Transverse colon (tissue), 4 donors: ENCODE measurements at regions not wholly inside any gene's neighbourhood (a gene's known extent, or its start where the extent isn't known, plus 50 kb on each side); places are given as distances from the start of the nearest gene placed in this dataset.

Source experiments
- POLR2A ChIP-seq: fragments of 450-650 bp; IDR thresholded peaks from one replicate; pipeline ENCODE4 v1.6.1; 2016; ENCODE audit warnings: antibody characterized with exemption, mild to moderate bottlenecking, moderate library complexity
- POLR2AphosphoS5 ChIP-seq, 3 donors: sonication (generic); formaldehyde crosslinking; IDR thresholded peaks; one replicate each; pipeline ENCODE4 v1.6.1; 2016; ENCODE audit warnings: antibody characterized with exemption in 3 of 3
- TF ChIP-seq, protein P1 (sequence below), 5 experiments: fragments of 200-600 bp in 3 of 5; fragments of 450-650 bp in 2 of 5; sonication (generic) in 3 of 5; IDR thresholded peaks; 1 replicate in 2 of 5; 2 replicates in 3 of 5; pipeline ENCODE4 v1.5.1; 2016 to 2017; ENCODE audit warnings: antibody characterized with exemption in 5 of 5, inconsistent platforms in 3 of 5, mild to moderate bottlenecking in 2 of 5, moderate library complexity in 1 of 5

DNA sequence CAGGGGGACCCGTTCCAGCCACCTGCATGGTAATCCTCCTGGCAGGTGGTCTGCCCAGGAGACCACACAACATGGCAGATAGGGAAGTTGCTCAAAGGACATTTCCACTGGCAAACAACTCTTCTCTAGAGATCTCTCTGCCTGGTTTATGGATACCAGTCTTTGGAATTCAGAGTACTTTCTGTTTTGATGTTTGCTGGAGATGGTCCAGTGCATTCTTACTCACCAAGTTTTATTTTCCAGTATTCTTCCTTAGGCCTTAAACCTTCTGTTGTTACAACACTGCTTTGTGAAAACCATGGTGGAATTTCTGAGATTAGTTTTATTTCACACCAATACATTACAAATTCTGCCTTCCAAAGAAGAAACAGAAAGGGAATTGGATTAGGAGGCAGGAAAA is 428.3 kb downstream of the FUT8 start:
- no peak for TF ChIP-seq POLR2A
- TF ChIP-seq, protein P1, sequence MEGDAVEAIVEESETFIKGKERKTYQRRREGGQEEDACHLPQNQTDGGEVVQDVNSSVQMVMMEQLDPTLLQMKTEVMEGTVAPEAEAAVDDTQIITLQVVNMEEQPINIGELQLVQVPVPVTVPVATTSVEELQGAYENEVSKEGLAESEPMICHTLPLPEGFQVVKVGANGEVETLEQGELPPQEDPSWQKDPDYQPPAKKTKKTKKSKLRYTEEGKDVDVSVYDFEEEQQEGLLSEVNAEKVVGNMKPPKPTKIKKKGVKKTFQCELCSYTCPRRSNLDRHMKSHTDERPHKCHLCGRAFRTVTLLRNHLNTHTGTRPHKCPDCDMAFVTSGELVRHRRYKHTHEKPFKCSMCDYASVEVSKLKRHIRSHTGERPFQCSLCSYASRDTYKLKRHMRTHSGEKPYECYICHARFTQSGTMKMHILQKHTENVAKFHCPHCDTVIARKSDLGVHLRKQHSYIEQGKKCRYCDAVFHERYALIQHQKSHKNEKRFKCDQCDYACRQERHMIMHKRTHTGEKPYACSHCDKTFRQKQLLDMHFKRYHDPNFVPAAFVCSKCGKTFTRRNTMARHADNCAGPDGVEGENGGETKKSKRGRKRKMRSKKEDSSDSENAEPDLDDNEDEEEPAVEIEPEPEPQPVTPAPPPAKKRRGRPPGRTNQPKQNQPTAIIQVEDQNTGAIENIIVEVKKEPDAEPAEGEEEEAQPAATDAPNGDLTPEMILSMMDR (IDR thresholded peaks at IDR 0.05): no peak
- no peak for TF ChIP-seq POLR2AphosphoS5 (IDR thresholded peaks at IDR 0.05)
